ENCODE measurements at regions not wholly inside any gene's neighbourhood (a gene's known extent, or its start where the extent isn't known, plus 50 kb on each side); places are given as distances from the start of the nearest gene placed in this dataset.

GRCh38 chr1:238722812-238723211, 663.6 kb upstream of the CHRM3 start:
- no peak for TF ChIP-seq SMC3 (conservative IDR thresholded peaks at IDR 0.05; ENCODE audit: poor library complexity)
- no peak for TF ChIP-seq RAD21 (conservative IDR thresholded peaks at IDR 0.05)
- TF ChIP-seq EP300 (conservative IDR thresholded peaks at IDR 0.05; ENCODE audit: poor library complexity, severe bottlenecking), result no peak
- TF ChIP-seq POLR2AphosphoS5 (IDR thresholded peaks at IDR 0.05), result no peak
- TF ChIP-seq REST (IDR thresholded peaks at IDR 0.05; ENCODE audit: borderline replicate concordance), result no peak
- TF ChIP-seq, protein P1, sequence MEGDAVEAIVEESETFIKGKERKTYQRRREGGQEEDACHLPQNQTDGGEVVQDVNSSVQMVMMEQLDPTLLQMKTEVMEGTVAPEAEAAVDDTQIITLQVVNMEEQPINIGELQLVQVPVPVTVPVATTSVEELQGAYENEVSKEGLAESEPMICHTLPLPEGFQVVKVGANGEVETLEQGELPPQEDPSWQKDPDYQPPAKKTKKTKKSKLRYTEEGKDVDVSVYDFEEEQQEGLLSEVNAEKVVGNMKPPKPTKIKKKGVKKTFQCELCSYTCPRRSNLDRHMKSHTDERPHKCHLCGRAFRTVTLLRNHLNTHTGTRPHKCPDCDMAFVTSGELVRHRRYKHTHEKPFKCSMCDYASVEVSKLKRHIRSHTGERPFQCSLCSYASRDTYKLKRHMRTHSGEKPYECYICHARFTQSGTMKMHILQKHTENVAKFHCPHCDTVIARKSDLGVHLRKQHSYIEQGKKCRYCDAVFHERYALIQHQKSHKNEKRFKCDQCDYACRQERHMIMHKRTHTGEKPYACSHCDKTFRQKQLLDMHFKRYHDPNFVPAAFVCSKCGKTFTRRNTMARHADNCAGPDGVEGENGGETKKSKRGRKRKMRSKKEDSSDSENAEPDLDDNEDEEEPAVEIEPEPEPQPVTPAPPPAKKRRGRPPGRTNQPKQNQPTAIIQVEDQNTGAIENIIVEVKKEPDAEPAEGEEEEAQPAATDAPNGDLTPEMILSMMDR (IDR thresholded peaks at IDR 0.05; ENCODE audit: poor library complexity, severe bottlenecking), result no peak
- no peak for TF ChIP-seq MXI1 (conservative IDR thresholded peaks at IDR 0.05; ENCODE audit: poor library complexity, severe bottlenecking)
- TF ChIP-seq TAF1 (IDR thresholded peaks at IDR 0.05; ENCODE audit: low read depth), result no peak
- no peak for TF ChIP-seq EZH2 (IDR thresholded peaks at IDR 0.05; ENCODE audit: borderline replicate concordance, insufficient read depth, low read length, poor library complexity, severe bottlenecking)
- Histone ChIP-seq H3K4me3 (ENCODE audit: low read length) (no peak overlapping the region), H3K9me2 (ENCODE audit: insufficient read depth, low read length) (no peaks in the 10 kb centered on the region)

DNA sequence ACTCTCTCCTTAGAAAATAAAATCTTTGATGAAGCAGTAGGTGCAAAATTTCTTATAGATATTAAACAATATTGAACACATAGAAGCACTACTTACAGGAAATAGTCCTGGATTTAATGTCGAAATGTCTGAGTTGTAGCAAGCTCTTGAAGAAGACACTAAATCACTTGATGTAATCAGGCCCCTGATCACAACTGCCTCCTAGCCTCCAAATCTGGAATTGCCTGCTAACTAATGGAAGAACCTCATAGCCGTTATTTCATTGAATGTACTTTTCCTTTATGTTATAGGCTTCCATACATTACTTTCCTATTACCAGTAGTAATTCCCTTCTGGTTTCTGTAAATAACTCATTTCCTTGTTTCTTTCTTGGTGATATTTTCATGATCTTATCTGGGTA, 675.7 kb upstream of the CHRM3 start:
- TF ChIP-seq MXI1 (conservative IDR thresholded peaks at IDR 0.05; ENCODE audit: poor library complexity, severe bottlenecking) (no peak), EZH2 (IDR thresholded peaks at IDR 0.05; ENCODE audit: borderline replicate concordance, insufficient read depth, low read length, poor library complexity, severe bottlenecking) (no peak), EP300 (conservative IDR thresholded peaks at IDR 0.05; ENCODE audit: poor library complexity, severe bottlenecking) (no peak), TAF1 (IDR thresholded peaks at IDR 0.05; ENCODE audit: low read depth) (no peak), RAD21 (conservative IDR thresholded peaks at IDR 0.05) (no peak), POLR2AphosphoS5 (IDR thresholded peaks at IDR 0.05) (no peak), REST (IDR thresholded peaks at IDR 0.05; ENCODE audit: borderline replicate concordance) (no peak), SMC3 (conservative IDR thresholded peaks at IDR 0.05; ENCODE audit: poor library complexity) (no peak)
- TF ChIP-seq, protein P1 (IDR thresholded peaks at IDR 0.05; ENCODE audit: poor library complexity, severe bottlenecking), result no peak
- no peak overlapping the region for H3K4me3 ChIP-seq (ENCODE audit: low read length)

More at GRCh38 chr1:238722812-238723211, 663.6 kb upstream of the CHRM3 start:
- H3K79me2 ChIP-seq (replicated peaks; ENCODE audit: insufficient read depth, low read length), result no peaks in the 10 kb centered on the region
- no peaks in the 10 kb centered on the region for H3K36me3 ChIP-seq (ENCODE audit: insufficient read depth, low read length)
- no peak overlapping the region for H3K4me2 ChIP-seq (ENCODE audit: low read length)
- no peaks in the 10 kb centered on the region for H3K27me3 ChIP-seq (ENCODE audit: insufficient read depth, low read depth, low read length)
- no peak overlapping the region for H3K27ac ChIP-seq (ENCODE audit: low read length)
- no peak overlapping the region for H2AFZ ChIP-seq (ENCODE audit: low read depth, low read length)
- no peak overlapping the region for H3K9ac ChIP-seq (ENCODE audit: low read length)
- no peaks in the 10 kb centered on the region for H4K20me1 ChIP-seq (ENCODE audit: insufficient read depth)
- H3K9me3 ChIP-seq (ENCODE audit: low read length), result no peaks in the 10 kb centered on the region
- H3F3A ChIP-seq (ENCODE audit: insufficient read depth, low read length, poor library complexity, severe bottlenecking), result no peaks in the 10 kb centered on the region

More for the DNA sequence above, 675.7 kb upstream of the CHRM3 start:
- no peaks in the 10 kb centered on the region for H3F3A ChIP-seq (ENCODE audit: insufficient read depth, low read length, poor library complexity, severe bottlenecking)
- no peaks in the 10 kb centered on the region for H3K9me3 ChIP-seq (ENCODE audit: low read length)
- H3K36me3 ChIP-seq (ENCODE audit: insufficient read depth, low read length), result no peaks in the 10 kb centered on the region
- H3K9me2 ChIP-seq (ENCODE audit: insufficient read depth, low read length), result no peaks in the 10 kb centered on the region
- no peaks in the 10 kb centered on the region for H4K20me1 ChIP-seq (ENCODE audit: insufficient read depth)
- no peak overlapping the region for H3K4me2 ChIP-seq (ENCODE audit: low read length)
- no peaks in the 10 kb centered on the region for H3K79me2 ChIP-seq (replicated peaks; ENCODE audit: insufficient read depth, low read length)
- H3K27ac ChIP-seq (ENCODE audit: low read length), result no peak overlapping the region
- no peaks in the 10 kb centered on the region for H3K27me3 ChIP-seq (ENCODE audit: insufficient read depth, low read depth, low read length)
- H3K9ac ChIP-seq (ENCODE audit: low read length), result no peak overlapping the region
- no peak overlapping the region for H2AFZ ChIP-seq (ENCODE audit: low read depth, low read length)

Data from neural cell (in vitro differentiated cells).